Left kidney (tissue), 1 donor: ENCODE measurements at regions not wholly inside any gene's neighbourhood (a gene's known extent, or its start where the extent isn't known, plus 50 kb on each side); places are given as distances from the start of the nearest gene placed in this dataset.
A peak's percentile ranks its signal among the peaks of the same experiment; 100 is the strongest.
"Not testable (repeated sequence)": the region's sequence is repeated elsewhere in the genome, so short reads cannot be mapped to it uniquely, and the experiment has no call there.

ENCODE experiments used
- DNase-seq: peaks from one replicate; pipeline ENCODE4 v3.0.0-alpha.2; 2013

DNA sequence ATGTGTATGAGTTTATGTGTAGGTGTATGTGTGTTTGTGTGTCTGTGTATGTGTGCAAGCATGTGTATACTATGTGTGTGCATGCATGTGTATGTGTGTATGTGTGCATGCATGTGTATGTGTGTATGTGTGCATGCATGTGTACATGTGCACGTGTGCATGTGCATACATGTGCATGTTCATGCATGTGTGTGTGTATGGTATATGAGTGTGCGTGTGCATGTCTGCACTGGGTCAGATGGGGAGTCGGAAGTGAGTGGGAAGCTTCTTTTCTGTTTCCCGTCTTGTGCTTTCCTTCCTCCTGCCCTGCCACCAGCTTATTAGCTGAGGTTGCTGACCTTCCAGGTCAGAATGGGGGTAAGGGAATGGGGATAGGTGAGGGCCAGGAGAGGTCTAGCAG is 174.7 kb downstream of the MAP2K4 start:
- DNase-seq, result no peak

DNA sequence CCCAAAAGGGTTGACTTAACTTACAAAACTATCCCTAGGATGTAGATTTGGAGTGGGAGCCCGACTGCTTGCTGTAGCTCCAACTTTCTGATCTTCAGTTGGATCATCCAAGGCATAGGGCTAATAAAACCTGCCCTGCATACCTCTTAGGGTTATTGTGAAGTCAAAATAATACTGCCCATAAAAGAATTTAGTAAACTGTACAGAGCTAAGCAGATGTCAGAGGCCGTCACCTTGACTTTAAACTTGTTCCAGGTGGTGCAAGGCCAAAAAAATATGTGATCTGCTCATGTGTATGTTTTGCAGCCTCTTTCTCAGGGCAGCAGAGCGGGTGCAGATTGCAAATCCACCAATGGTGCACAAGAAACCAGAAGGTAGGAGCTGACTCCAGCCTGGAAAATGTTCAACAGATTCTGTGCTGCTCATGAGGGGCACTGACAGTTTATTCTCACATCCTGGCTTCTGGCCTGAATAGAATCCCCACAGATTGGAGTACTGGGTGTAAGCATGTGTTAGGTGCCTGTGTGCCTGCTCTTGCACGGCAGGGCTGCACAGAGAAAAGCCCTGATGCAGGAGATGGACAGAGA is 180.7 kb downstream of the MAP2K4 start:
- DNase-seq, result no peak

DNA sequence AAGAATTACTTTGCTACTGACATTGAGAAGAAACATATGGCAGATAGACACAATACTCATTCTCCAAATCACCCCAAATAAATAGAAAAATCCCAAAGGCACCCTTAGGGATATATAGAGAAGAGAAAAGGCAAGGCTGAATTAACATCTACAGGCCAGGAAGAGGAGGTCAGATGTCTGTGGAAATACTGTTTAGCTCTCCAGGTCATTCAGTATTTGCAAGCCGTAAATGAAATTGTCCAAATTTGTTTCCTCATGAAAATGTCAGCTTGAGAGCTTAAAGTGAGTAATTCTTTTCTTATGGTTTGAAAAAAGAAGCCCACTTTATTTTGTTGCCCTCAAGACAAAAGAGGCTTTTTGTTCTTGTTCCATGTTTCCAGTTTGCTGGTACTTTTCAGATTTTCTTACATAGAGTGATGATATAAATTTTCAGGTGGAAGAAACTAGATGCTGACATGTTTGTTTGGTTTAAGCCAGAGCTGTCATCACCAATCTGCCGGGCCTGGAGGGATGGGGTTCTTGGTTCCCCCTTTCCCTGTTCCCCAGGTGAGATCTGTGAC is 189.0 kb downstream of the MAP2K4 start:
- peak; percentile 52 for DNase-seq

DNA sequence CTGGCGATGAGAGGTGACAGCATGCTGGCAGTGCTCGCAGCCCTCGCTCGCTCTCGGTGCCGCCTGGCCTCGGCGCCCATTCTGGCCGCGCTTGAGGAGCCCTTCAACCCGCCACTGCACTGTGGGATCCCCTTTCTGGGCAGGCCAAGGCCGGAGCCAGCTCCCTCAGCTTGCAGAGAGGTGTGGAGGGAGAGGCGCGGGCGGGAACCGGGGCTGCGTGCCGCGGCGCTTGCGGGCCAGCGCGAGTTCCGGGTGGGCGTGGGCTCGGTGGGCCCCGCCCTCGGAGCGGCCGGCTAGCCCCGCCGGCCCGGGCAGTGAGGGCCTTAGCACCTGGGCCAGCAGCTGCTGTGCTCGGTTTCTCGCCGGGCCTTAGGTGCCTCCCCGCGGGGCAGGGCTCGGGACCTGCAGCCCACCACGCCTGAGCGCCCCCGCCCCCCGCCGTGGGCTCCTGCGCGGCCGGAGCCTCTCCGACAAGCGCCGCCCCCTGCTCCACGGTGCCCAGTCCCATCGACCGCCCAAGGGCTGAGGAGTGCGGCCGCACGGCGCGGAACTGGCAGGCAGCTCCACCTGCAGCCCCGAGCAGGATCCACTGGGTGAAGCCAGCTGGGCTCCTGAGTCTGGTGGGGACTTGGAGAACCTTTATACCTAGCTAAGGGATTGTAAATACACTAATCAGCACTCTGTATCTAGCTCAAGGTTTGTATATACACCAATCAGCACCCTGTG is 200.2 kb downstream of the MAP2K4 start:
- DNase-seq, result not testable (repeated sequence)

DNA sequence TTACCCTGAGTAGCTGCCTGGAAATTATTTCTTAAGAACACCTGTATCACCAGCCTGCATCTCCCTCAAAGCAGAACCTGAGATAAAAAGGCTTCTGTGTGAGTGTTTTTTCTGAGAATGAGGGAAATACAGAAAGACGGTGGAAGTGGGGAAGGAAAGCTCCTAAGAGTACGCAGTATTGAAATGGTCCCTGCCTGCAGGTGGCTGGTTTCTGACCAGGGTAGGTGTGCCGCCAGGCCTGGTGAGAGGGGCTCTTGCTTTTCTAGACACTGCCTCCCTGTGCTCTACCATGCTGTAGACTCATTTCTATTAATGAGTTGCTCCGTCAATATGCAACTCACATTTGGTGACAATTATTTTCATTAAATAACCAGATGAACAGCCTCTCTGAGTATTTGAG is 201.7 kb downstream of the MAP2K4 start:
- no peak for DNase-seq

DNA sequence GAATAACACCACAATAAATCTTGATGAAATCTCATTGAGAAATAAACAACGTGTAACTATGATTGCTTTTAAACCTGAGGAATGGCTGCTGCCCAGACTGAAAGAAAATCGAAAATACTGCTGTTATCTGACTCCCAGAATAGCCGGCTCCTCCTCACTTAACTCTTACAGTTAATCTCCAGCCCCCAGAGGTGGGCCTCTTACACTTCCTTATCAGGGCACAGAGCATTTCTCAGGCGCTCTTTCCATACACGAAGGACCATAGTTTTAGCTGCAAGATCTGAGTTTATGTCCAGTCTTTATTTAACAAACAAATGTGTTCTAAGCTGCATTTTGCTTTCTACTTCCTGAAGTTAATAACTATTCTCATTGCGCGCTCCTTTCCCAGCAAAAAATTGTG is 206.9 kb downstream of the MAP2K4 start:
- DNase-seq, result no peak

DNA sequence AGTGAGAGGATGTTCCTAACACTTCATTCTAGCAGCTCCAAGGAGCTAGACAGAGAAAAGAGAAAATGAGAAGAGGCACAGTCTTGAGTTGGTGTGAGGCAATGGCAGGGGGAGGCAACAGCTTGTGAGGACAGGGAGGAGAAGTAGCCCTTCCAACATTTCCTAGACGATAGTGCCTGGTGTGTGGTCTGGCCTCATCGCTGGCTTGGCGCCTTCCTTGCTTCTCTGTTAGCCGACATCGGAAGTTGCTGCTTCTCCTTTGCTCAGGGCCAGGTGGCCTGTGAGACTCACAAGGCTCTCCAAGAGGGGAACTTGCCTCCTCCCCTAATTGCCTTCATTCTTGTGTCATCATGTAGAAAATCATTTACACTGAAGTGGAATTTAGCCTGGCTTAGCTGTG is 208.7 kb downstream of the MAP2K4 start:
- DNase-seq, result no peak

DNA sequence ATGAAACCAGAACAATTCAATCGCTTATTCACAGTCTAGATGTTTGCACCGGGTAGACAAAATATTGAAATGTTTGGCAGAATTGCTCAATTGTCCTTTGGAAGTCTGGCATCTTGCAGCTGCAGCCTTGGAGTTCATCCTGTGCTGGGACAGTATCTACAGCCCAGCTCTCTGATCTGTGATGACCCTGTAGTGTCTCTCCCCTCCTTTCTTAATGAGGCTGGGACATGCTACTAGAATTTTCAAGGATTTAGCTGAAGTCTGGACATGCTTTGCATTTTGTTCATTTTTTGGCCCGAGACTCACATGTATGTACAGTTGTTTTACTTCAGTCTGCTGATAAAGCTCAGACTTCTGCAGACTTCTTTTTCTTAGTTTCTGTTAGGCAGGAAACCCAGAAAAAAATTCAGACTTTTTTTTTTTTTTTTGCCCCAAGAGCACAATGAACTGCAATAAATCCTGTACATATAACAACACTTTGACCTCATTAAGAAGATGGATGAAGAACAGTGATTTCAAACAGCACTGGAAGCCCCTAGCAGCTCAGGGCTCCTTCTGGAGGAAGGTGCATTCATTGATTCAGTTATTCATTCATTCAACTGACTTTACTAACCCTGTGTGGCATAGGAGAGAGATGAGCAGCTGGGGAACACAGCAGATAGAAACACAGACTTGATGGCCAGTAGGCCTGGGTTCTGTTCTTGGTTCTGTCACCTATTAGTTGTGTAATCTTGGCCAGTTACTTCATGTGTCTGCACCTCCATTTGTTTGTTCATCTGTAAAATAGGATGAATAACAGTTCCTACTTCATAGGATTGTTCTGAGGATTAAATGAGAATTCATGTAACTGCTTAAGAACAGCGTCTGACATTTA is 210.0 kb downstream of the MAP2K4 start:
- DNase-seq, result peak; percentile 45

DNA sequence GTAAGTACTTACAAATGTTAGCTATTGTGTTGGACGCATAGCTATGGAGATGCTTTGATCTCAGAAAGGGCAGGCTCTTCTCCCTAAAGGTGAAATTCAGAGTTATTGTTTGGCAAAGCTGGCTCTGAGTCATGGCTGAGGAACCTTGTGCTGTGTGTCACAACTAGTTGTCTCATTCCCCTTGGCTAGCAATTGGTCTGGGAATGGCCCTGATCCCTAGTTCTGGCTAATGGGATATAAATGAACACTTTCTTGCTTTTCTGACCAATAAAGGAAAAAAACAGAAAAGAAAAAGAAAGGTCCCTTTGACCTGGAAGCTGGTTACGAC is 210.6 kb downstream of the MAP2K4 start:
- no peak for DNase-seq

DNA sequence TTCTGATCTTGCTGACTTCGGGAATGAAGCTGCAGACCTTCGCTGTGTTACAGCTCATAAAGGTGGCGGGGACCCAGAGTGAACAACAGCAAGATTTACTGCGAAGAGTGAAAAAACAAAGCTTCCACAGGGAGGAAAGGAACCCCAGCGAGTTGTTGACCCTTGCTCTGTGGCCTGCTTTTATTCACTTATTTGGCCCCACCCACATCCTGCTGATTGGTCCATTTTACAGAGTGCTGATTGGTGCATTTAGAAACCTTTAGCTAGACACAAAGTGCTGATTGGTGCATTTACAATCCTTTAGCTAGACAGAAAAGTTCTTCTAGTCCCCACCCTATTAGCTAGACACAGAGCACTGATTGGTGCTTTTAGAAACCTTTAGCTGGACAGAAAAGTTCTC is 218.3 kb downstream of the MAP2K4 start:
- DNase-seq, result not testable (repeated sequence)

DNA sequence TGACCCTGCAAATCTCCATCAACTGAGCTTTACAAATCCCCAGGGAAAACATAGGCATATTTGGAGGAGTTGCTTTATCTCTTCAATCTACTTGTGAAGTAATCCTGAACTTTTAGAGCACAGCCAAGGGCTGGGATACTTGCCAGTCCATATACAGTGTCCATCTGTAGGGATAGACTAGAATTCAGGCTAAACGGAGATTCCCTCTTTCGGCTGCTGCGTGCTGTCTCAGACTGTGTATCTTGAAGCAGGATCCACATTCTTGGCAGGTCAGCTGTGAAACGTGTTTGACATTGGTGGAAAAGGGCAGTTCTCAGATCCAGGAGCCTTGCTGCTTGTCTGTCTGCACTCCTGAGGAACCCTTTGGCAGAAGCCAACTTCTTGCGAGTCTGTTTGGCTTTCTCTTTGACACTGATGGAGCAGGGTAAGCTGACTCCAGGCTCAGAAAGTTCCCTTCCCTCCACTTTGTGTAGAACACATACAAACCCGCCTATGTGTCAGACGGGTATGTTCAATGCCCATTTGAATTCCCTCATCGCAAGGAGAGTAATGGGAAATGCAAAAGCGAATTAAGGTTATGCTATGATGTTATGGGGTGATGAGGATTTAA is 221.8 kb downstream of the MAP2K4 start:
- no peak for DNase-seq

DNA sequence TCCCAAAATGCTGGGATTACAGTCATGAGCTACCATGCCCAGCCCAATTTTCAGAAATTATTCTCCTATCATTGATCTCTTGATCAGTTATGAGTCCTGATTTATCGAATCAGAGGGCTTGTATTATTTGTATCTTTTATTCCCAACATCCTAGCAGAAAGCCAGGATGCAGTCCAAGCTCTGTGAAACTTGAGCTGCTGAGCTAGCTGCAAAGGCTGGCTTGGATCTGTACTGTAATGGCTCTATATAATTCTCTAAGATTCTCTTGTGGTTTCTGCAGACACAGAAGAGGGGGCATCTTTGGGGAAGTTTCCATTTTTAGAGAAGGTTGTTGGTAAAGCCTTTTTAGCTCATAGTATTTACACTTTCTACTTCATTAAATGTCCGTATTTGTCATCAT is 227.1 kb downstream of the MAP2K4 start:
- DNase-seq, result no peak

DNA sequence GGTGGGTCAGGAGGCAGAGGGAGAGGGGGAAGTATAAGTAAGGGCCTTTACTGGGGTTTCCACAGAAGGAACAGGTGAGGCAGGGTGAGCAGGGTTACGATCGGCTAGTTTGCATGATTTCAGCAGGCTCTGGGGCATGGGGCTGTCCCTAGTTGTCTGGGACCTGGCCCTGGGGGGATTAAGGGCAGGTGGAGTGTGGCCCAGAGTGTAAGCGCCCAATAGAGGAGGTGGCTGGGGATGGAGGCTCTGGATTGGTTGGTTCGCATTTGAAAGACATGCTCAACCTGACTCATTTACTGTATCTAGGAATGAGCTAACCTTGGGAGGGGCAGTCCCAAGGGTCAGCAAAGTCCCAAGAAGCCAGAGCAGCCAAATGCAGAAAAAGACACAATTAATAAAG is 230.3 kb downstream of the MAP2K4 start:
- no peak for DNase-seq

DNA sequence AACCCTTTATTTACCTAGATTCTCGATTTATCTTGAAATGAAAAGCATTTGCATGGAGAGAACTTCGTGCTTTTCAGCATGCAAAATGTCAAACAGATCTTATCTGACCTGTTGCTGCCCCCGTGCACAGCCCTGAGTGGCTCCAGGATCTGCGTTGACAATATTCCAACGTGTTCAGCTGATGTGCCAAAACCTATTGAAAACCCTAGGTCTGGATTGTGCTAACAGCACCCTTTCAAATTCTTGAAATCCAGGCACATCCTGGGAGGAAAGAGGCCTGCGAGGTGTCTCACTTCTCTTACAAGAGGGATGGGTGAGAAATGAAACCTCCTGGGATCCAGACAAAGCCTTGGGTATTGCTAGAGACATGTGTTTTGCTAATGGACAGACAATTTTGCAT is 231.8 kb downstream of the MAP2K4 start:
- DNase-seq, result no peak

DNA sequence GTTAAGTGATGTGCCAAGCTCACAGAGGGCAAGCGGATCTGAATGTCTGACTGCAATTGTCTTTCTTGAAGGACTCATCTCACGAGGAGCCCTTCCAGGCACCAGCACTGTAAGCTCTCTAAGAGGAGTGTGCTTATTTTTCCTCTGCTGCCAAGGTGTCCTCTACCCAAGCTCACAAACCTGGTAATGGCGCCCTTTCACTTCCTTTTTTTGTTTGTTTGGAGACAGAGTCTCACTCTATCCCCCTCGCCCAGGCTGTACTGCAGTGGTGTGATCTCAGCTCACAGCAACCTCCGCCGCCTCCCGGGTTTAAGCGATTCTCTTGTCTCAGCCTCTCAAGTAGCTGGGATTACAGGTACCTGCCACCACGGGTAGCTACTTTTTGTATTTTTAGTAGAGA is 233.8 kb downstream of the MAP2K4 start:
- no peak for DNase-seq

DNA sequence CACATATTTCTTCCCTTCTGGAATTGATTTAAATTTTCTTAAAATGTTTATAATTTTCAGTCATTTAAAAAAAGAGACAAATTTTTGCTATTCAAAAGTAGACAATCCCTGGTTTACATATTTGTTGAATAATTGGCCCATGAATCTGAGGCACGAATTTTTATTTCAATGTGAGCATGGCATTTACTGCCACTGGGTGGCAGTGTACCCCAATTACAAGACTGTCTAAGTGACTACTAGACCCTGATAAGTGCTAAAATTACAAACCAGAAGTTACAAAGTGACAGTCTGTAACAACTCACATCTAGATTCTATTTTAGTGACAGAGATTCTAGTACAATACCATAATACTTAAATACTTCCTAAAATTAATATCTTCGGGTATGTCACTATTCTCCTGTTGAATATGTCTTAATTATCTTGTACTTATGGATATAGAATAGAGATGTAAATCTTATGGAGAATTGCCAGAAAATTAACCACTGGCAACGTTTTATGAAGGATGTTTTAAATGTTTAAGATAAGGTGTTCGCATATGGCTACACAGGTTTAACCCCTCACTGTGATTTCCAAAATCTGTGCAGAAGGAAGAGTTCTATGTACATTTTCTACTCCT is 235.8 kb downstream of the MAP2K4 start:
- DNase-seq, result peak; percentile 66

DNA sequence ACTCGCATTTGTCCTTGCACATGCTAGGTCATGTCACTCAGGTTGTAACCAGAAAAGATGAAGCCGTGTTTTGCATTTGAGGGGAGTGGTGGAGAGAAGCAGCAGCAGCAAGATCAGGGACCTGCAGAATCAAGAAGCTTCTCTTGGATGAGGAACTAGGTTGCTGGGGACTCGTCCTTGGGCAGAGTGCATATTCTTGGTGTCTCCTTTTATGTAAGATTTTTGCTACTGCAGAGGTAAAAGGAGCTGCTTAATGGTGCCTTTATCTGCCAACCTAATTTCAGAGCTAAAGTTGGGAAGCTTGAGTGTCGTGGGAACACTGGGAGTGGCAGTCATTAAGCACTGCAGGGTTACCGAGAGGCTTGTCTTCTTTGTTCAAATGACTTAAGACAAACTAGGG is 236.5 kb downstream of the MAP2K4 start:
- no peak for DNase-seq

DNA sequence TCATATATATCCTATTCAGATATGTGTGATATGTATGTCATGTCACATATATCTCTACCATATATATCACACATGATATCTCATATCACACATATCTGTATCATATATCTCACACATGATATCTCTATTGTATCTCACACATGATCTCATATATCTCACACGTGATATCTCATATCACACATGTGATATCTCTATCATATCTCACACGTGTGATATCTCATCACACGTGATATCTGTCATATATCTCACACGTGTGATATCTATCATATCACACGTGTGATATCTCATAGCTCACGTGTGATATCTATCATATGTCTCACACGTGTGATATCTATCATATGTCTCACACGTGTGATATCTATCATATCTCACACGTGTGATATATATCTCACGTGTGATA is 240.7 kb downstream of the MAP2K4 start:
- DNase-seq, result no peak

DNA sequence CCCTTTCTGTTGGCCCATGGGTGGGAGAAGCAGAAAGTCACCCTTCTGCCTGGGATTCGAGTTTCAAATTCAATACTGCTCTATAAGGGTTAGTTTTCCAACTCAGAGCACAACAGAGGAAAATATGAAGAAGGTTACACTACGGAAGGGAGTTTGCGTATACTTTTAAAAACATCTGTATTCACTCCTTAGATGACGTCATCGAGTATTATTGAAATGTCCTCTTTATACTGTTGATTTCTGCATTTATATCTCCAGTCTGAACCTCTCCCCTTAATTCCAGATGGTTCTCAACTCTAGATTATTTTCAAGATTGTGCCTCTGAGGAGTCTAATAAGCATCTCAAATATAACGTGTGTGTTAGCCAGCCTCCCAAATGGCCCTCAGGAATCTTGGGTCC is 249.1 kb downstream of the MAP2K4 start:
- no peak for DNase-seq

DNA sequence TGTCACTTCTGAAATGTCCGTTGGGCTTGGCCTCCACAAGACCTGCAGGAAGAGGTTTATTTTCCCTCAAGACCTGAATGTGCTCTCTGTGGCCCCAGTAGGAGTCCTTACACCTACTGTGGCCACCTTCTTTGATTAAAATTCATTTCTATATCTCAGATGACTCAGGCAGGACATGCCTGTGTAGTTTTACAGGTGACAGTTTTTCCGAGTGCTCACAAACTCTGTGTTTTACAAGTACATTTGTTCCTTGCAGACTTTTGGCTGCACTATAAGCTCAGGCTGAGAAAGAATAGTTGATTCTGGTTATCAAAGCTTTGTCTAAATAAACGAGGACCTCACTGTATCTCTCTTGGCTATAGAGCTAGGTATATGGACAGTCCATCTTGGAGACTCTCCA is 257.1 kb downstream of the MAP2K4 start:
- DNase-seq, result no peak

DNA sequence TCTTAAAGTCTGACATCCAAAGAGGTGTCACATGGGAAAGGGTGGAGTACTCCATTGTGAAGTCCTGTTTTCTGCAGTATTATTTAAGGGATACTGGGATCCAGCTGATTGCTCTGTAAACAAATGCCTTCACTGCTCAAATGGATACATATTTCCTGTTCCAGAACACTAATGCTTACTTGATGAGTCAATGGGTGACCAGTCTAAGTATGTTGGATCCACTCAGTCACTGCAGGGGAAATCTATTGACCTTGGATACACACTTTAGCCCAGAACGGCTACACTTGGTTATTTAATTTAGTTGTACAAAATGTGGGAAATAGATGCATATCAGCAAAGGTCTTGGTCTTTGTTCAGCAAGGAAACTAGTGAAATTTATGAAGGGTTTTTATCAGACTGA is 261.4 kb downstream of the MAP2K4 start:
- no peak for DNase-seq

DNA sequence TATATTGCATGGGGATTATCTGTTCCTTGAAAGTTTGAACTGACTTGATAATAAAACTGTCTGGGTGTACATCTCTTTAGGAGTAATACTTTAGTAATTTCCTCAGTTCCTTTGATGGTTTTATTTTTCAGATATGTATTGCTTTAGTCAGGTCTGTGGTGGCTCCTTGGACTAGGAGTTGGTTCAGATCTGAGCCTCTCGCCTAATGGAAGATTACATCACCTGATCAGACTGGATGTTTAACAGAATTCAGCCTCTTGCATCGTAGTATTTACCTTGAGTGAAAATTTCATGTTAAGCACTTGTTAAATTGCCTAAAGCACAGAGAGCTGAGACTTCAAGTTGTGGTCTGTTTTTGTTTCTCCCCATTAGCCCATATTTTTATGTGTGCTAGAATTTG is 267.3 kb downstream of the MAP2K4 start:
- DNase-seq, result no peak
